Muscle layer of colon (tissue), 2 donors: ENCODE measurements at regions not wholly inside any gene's neighbourhood (a gene's known extent, or its start where the extent isn't known, plus 50 kb on each side); places are given as distances from the start of the nearest gene placed in this dataset.

Experiments used
- H3K27ac ChIP-seq: one replicate; pipeline ENCODE4 v1.7.0; 2013; ENCODE audit warnings: low read depth, mild to moderate bottlenecking, low read length, moderate library complexity
- H3K27me3 ChIP-seq, 2 donors: one replicate each; pipeline ENCODE4 v1.7.0; 2013; ENCODE audit warnings: low read length in 2 of 2, mild to moderate bottlenecking in 2 of 2; ENCODE audit not compliant: insufficient read depth in 2 of 2, control insufficient read depth in 1 of 2
- H3K36me3 ChIP-seq: one replicate; pipeline ENCODE4 v1.7.0; 2013; ENCODE audit warnings: mild to moderate bottlenecking, low read length; ENCODE audit not compliant: insufficient read depth
- H3K4me1 ChIP-seq: one replicate; pipeline ENCODE4 v1.7.0; 2013; ENCODE audit warnings: mild to moderate bottlenecking, low read length; ENCODE audit not compliant: insufficient read depth
- H3K4me3 ChIP-seq, 2 donors: one replicate each; pipeline ENCODE4 v1.7.0; 2013; ENCODE audit warnings: low read length in 2 of 2, low read depth in 1 of 2, mild to moderate bottlenecking in 1 of 2, moderate library complexity in 1 of 2
- H3K9ac ChIP-seq: one replicate; pipeline ENCODE4 v1.7.0; 2013; ENCODE audit warnings: low read length
- H3K9me3 ChIP-seq: one replicate; pipeline ENCODE4 v1.7.0; 2013; ENCODE audit warnings: mild to moderate bottlenecking, low read length
- donor health status: abdominal sarcoma.
- donor health status: Adenocarcinoma of cecum.

DNA sequence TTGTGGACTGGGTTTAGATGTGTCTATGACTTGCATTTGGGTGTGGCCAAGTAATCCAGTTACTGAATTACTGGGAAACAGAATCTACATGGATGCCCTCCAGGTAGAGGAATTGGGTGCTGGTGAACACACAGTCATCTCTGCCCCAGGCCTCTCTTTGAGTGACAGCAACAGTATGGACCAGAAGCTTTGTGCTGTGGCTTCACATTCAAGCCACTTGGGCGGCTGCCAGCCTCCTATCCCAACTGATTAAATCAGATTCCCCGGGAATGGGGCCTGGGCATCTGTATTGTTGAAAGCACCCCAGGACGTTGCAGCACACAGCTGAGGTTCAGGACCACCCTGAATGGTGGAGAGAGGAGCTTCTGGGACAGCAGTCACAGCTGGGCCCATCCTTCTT lies 144.6 kb downstream of the DHX35 start:
- Histone ChIP-seq H3K4me3 (no peak overlapping the region), H3K27ac (no peak overlapping the region), H3K36me3 (no peaks in the 10 kb centered on the region), H3K4me1 (no peaks in the 10 kb centered on the region), H3K27me3 (peaks cover 7 to 23% of the 10 kb centered on the region in 2 donors), H3K9me3 (no peaks in the 10 kb centered on the region), H3K9ac (no peak overlapping the region)

DNA sequence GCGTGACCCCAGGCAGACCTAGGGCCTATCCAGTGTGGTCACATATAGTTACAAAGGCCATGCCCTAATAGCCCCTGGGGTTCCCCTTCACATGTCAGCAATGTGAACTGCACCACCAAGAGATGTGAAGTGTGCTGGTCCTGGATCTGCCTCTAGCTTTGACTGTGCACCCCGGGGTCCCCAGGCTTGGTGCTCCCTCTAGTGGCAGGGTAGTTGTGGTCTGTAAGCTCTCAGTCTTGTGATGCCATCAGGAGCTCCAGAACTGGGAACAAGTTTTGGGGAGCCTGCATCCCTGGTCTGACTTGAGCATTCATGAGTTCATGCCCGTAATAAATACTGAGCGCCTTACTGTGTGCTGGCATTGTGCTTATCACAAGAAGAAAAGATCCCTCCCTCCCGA lies 143.4 kb downstream of the DHX35 start:
- H3K9ac ChIP-seq = no peak overlapping the region
- H3K4me1 ChIP-seq = no peaks in the 10 kb centered on the region
- H3K4me3 ChIP-seq = no peak overlapping the region
- no peaks in the 10 kb centered on the region for H3K9me3 ChIP-seq
- no peaks in the 10 kb centered on the region for H3K36me3 ChIP-seq
- H3K27me3 ChIP-seq = peaks cover 2 to 19% of the 10 kb centered on the region in 2 donors
- no peak overlapping the region for H3K27ac ChIP-seq

DNA sequence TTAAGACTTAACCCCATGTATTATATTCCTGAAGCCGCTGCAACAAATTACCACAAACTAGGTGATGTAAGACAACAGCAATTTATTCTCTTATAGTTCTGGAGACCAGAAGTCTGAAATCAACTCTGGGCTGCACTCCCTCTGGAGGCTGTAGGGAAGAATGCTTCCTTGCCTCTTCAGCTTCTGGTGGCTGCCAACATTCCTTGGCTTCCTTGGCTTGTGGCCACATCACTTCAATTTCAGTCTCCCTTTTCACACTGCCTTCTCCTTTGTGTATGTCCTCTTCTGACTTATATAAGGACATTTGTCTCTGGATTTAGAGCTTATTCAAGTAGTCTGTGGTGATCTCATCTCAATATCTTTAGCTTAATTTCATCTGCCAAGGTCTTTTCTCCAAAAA lies 141.6 kb downstream of the DHX35 start:
- no peak overlapping the region for H3K9ac ChIP-seq
- H3K36me3 ChIP-seq = no peaks in the 10 kb centered on the region
- H3K27ac ChIP-seq = no peak overlapping the region
- no peak overlapping the region for H3K4me3 ChIP-seq
- H3K9me3 ChIP-seq = no peaks in the 10 kb centered on the region
- H3K4me1 ChIP-seq = no peaks in the 10 kb centered on the region
- H3K27me3 ChIP-seq = peaks cover 0 to 8% of the 10 kb centered on the region in 2 donors

DNA sequence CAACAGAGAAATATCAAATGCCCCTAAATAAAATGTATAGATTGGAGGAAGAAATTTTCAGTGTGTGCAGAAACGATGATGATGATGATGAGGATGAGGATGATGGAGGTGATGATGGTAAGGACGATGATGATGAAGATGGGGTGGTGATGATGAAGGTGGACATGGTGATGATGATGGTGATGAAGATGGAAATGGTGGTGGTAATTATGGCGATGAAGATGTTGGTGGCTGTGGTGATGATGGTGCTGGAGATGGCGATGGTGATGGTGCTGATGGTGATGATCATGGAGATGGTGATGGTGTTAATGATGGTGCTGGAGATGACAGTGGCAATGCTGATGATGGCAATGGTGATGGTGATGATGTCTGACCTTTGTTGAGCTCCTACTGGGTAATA lies 141.2 kb downstream of the DHX35 start:
- no peaks in the 10 kb centered on the region for H3K36me3 ChIP-seq
- no peaks in the 10 kb centered on the region for H3K4me1 ChIP-seq
- no peak overlapping the region for H3K4me3 ChIP-seq
- no peak overlapping the region for H3K9ac ChIP-seq
- peaks cover 0 to 5% of the 10 kb centered on the region in 2 donors for H3K27me3 ChIP-seq
- H3K9me3 ChIP-seq = no peaks in the 10 kb centered on the region
- no peak overlapping the region for H3K27ac ChIP-seq

DNA sequence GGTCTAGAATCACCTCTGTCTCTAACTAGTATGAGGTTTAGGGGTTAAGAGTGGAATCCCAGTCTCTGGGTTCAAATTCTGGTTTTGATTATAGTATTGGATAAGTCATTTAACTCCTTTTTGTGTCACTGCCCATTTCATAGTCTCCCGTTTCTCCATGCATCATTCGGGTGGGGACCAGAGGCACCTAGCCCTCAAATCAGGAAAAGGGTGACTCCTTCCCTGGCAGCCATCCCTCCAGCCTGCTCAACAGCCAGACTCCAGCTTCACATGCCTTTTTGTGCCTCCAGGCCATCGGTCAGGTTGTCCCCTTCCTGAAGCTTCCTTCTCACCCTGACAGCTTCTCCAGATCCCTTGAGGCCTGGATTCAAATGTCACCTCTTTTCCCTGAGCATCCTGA lies 139.8 kb downstream of the DHX35 start:
- Histone ChIP-seq H3K27ac (no peak overlapping the region), H3K36me3 (no peaks in the 10 kb centered on the region), H3K9ac (no peak overlapping the region), H3K4me1 (no peaks in the 10 kb centered on the region), H3K9me3 (no peaks in the 10 kb centered on the region), H3K4me3 (no peak overlapping the region), H3K27me3 (peaks cover 0 to 4% of the 10 kb centered on the region in 2 donors)

DNA sequence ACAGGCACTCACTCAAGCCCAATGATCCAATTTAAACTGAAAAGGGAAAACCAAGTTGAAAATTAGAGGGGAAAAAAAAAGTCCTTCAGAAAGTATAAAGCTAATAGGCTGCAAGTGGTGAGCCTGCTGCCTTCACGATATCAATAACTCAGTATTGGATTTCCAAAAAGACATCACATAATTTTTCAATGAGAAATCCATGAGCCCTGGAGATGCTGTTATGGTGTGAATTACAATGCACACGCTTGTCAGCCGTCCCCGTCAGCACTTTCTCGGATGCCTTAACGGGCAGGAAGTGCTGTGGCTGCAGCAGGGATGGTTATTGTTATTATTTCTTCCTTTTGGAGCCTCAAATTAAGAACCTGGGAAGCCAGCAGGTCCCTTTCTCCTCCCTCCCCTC lies 138.5 kb downstream of the DHX35 start:
- H3K27me3 ChIP-seq = peaks cover 0 to 4% of the 10 kb centered on the region in 2 donors
- no peaks in the 10 kb centered on the region for H3K9me3 ChIP-seq
- no peak overlapping the region for H3K9ac ChIP-seq
- no peak overlapping the region for H3K4me3 ChIP-seq
- no peak overlapping the region for H3K27ac ChIP-seq
- H3K36me3 ChIP-seq = no peaks in the 10 kb centered on the region
- H3K4me1 ChIP-seq = no peaks in the 10 kb centered on the region

DNA sequence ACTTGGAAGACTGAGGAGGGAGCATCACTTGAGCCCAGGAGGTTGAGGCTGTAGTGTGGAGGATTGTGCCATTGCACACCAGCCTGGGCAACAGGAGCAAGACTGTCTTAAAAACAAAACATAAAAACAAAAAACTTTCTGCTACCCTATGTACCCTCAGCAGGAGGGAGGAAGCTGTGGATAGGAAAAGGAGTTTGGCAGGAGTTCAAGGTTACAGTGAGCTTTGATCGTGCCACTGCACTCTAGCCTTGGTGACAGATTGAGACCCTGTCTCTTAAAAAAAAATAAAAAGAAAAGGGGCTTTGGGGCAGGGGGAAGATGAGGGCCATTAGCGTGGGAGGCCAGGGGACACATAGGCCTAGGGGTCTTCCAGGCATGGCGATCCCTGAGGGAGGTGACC lies 135.7 kb downstream of the DHX35 start:
- Histone ChIP-seq H3K36me3 (no peaks in the 10 kb centered on the region), H3K9me3 (no peaks in the 10 kb centered on the region), H3K9ac (no peak overlapping the region), H3K27ac (no peak overlapping the region), H3K4me1 (no peaks in the 10 kb centered on the region), H3K27me3 (peaks cover 0 to 4% of the 10 kb centered on the region in 2 donors), H3K4me3 (no peak overlapping the region)

DNA sequence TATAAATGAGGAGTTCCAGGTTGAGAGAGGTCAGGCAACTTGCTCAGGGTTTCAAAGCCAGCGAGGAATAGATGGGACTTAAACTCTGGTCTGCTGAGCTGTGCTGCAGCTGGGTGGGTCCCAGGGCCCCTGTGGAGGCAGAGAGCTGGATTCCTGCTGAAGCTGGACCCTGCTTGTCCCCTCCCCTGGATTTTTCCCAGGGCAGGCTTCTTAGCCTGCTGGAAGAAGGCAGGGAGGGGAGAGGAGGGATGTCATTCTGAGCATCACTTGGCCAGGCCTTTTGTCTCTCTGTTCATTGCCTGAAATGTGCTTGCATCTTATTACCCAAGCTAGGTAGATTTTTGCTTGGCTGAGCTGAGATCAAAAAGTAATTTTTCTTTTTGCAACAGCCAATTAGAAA lies 133.7 kb downstream of the DHX35 start:
- no peak overlapping the region for H3K9ac ChIP-seq
- H3K27me3 ChIP-seq = no peaks in the 10 kb centered on the region
- no peaks in the 10 kb centered on the region for H3K4me1 ChIP-seq
- no peak overlapping the region for H3K4me3 ChIP-seq
- H3K27ac ChIP-seq = no peak overlapping the region
- H3K9me3 ChIP-seq = no peaks in the 10 kb centered on the region
- no peaks in the 10 kb centered on the region for H3K36me3 ChIP-seq

DNA sequence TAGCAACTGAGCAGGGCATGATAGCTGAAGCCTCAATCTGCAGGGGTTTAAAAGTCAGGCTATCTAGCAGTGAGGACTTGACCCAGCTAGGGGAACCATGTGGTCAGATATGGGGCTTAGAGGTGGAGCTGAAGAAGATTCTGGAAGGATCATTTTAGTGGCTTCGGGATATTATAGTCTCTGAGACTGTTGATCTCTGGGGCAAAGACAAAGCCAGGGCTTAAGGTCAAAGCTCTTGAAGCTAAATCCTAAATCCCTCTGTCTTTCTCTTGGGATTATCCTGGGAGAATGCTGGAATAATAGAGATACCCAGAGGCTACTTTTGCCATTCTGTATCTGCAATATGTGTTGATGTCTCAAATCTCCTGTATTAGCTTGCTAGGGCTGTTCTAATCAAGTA lies 132.2 kb downstream of the DHX35 start:
- Histone ChIP-seq H3K4me3 (no peak overlapping the region), H3K27ac (no peak overlapping the region), H3K9me3 (no peaks in the 10 kb centered on the region), H3K36me3 (no peaks in the 10 kb centered on the region), H3K27me3 (no peaks in the 10 kb centered on the region), H3K4me1 (no peaks in the 10 kb centered on the region), H3K9ac (no peak overlapping the region)

DNA sequence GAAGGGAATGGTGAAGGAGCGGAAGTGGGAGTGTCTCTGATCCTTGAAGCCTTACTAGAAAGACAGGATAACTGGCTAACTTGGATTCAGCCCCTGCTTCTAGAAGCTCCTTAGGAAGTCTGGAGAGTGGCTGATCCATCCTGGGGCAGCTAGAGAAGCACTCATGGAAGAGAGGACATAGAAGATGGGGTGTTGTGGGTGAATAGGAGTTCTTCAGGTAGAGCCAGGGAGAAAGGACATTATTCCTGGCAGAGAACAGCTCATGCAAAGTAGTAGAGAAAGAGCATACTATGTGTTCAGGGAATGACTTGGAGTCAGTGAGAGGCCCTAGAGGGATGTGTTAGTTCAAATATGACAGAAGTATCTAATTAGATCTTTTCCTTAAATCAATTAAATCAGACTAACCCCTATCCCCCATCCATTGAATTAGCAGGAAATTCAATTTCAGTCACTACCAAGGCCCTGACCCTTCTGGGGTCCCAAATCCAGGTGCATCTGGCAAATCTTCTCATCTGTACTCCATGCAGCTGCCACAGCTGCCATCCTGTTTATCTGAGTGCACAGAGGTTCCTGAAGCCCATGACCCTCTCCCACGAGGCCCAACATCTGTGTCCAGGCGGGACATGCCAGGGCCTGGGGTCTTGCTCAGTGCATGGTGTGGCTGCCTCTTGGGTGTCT lies 130.7 kb downstream of the DHX35 start:
- H3K27ac ChIP-seq = no peak overlapping the region
- H3K27me3 ChIP-seq = no peaks in the 10 kb centered on the region
- no peaks in the 10 kb centered on the region for H3K36me3 ChIP-seq
- H3K4me1 ChIP-seq = no peaks in the 10 kb centered on the region
- H3K4me3 ChIP-seq = no peak overlapping the region
- no peaks in the 10 kb centered on the region for H3K9me3 ChIP-seq
- H3K9ac ChIP-seq = no peak overlapping the region

DNA sequence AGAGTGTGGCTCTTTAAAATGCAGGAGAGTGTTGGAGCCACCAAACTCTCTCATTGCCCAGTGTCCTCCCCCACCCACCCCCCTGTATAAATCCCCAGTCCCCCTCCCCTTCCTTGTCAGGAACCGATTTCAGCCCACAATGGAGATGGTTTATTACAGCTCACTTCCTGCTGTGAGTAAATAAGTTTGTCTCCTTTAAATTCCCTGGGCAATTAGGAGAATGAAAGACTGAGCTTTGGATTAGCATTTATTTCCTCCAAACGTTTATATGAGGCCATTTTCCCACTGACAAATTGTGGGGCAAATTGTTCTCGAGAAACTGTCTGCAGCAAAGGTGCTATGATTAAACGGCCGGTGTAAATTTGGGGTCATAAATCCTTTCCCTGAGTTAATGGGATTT lies 128.8 kb downstream of the DHX35 start:
- Histone ChIP-seq H3K27me3 (no peaks in the 10 kb centered on the region), H3K4me3 (no peak overlapping the region), H3K27ac (no peak overlapping the region), H3K36me3 (no peaks in the 10 kb centered on the region), H3K9ac (no peak overlapping the region), H3K4me1 (no peaks in the 10 kb centered on the region), H3K9me3 (no peaks in the 10 kb centered on the region)

DNA sequence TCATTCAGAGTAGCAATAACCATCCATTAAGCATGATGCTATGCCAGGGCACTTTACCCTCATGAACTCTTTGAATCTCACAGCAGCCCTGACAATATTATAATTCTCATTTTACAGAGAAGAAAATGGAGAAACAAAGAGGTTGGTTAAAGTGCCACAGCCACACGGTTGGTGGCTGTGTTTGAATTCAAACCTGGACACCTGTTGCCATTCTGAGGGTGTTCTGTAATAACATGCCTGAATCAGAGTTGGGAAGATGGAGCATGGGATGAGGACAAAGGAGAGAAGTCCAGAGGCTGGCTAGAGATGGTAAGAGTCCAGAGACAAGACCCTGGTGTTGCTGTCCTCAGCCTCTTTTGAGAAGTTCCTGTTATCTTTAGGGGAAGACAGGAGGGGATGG lies 127.7 kb downstream of the DHX35 start:
- Histone ChIP-seq H3K9ac (no peak overlapping the region), H3K27ac (no peak overlapping the region), H3K27me3 (no peaks in the 10 kb centered on the region)

More for the DNA sequence above, 127.7 kb downstream of the DHX35 start:
- Histone ChIP-seq H3K4me3 (no peak overlapping the region), H3K36me3 (no peaks in the 10 kb centered on the region), H3K4me1 (no peaks in the 10 kb centered on the region), H3K9me3 (no peaks in the 10 kb centered on the region)
